ENCODE measurements at regions not wholly inside any gene's neighbourhood (a gene's known extent, or its start where the extent isn't known, plus 50 kb on each side); places are given as distances from the start of the nearest gene placed in this dataset.

DNA sequence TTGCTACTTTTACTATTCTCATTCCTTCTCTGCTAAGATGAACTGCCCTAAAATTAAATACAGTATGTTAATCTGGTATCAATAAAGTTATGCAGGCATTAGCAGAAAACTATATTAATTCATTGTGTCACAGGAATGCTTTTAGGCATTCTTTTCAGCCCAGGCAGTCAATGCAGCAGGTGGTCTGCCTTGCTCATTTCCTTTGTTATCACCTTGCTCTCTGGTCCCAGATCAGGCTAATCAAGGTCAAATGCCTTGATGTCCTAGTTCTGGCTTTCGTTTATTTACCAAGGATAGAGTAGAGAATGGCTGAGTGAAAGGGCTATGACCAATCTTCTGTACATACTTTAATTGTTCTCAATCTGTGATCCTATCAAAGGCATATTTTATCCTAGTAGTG is 1023.6 kb downstream of the TMEM182 start:
- no peak for TF ChIP-seq CREB1 (IDR thresholded peaks at IDR 0.05; ENCODE audit: low read depth)
- TF ChIP-seq, protein P1, sequence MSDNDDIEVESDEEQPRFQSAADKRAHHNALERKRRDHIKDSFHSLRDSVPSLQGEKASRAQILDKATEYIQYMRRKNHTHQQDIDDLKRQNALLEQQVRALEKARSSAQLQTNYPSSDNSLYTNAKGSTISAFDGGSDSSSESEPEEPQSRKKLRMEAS (IDR thresholded peaks at IDR 0.05): no peak
- no peak for TF ChIP-seq TCF12 (IDR thresholded peaks at IDR 0.05; ENCODE audit: low read depth)
- peak; percentile 53; the same call in 1 of the 2 replicates for TF ChIP-seq TEAD4 (IDR thresholded peaks at IDR 0.05)
- no peak for TF ChIP-seq EP300 (IDR thresholded peaks at IDR 0.05; ENCODE audit: borderline replicate concordance)
- TF ChIP-seq RAD21 (IDR thresholded peaks at IDR 0.05; ENCODE audit: low read depth): no peak
- no peak for TF ChIP-seq YY1 (IDR thresholded peaks at IDR 0.05; ENCODE audit: low read depth)
- TF ChIP-seq, protein P2, sequence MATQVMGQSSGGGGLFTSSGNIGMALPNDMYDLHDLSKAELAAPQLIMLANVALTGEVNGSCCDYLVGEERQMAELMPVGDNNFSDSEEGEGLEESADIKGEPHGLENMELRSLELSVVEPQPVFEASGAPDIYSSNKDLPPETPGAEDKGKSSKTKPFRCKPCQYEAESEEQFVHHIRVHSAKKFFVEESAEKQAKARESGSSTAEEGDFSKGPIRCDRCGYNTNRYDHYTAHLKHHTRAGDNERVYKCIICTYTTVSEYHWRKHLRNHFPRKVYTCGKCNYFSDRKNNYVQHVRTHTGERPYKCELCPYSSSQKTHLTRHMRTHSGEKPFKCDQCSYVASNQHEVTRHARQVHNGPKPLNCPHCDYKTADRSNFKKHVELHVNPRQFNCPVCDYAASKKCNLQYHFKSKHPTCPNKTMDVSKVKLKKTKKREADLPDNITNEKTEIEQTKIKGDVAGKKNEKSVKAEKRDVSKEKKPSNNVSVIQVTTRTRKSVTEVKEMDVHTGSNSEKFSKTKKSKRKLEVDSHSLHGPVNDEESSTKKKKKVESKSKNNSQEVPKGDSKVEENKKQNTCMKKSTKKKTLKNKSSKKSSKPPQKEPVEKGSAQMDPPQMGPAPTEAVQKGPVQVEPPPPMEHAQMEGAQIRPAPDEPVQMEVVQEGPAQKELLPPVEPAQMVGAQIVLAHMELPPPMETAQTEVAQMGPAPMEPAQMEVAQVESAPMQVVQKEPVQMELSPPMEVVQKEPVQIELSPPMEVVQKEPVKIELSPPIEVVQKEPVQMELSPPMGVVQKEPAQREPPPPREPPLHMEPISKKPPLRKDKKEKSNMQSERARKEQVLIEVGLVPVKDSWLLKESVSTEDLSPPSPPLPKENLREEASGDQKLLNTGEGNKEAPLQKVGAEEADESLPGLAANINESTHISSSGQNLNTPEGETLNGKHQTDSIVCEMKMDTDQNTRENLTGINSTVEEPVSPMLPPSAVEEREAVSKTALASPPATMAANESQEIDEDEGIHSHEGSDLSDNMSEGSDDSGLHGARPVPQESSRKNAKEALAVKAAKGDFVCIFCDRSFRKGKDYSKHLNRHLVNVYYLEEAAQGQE (IDR thresholded peaks at IDR 0.05; ENCODE audit: low read depth): no peak
